ENCODE measurements at regions not wholly inside any gene's neighbourhood (a gene's known extent, or its start where the extent isn't known, plus 50 kb on each side); places are given as distances from the start of the nearest gene placed in this dataset.

- H3K4me2 ChIP-seq (ENCODE audit: low read length) = no peak overlapping the region
- TF ChIP-seq EZH2phosphoT487 (IDR thresholded peaks at IDR 0.05; ENCODE audit: low read depth) (no peak), CTCF (IDR thresholded peaks at IDR 0.05; ENCODE audit: low read depth, low read length) (no peak)
- H3K9me3 ChIP-seq (ENCODE audit: insufficient read depth, low read length) = 0 out of 2 replicates have a peak, but pooled peaks cover under 1% of the 10 kb centered on the region
- no peak overlapping the region for H3K27ac ChIP-seq (ENCODE audit: low read length)
- H3K4me1 ChIP-seq (ENCODE audit: low read length) = no peaks in the 10 kb centered on the region
- H2AFZ ChIP-seq (ENCODE audit: low read depth, low read length) = no peak overlapping the region
- H3K9ac ChIP-seq (ENCODE audit: low read length) = no peak overlapping the region
- no peaks in the 10 kb centered on the region for H3K36me3 ChIP-seq (replicated peaks; ENCODE audit: low read depth, low read length)
- no peaks in the 10 kb centered on the region for H3K27me3 ChIP-seq (ENCODE audit: low read depth, low read length)
- no peaks in the 10 kb centered on the region for H3K79me2 ChIP-seq (ENCODE audit: low read length)
- H3K4me3 ChIP-seq (ENCODE audit: low read length) = no peak overlapping the region
- no peaks in the 10 kb centered on the region for H4K20me1 ChIP-seq (ENCODE audit: insufficient read depth, low read length)
Measured at GRCh38 chr13:104057861-104058260, 991.6 kb upstream of the SLC10A2 start.

GRCh38 chr13:104045907-104046306 lies 979.7 kb upstream of the SLC10A2 start:
- Histone ChIP-seq H3K27ac (ENCODE audit: low read length) (no peak overlapping the region), H3K27me3 (ENCODE audit: low read depth, low read length) (no peaks in the 10 kb centered on the region), H3K9me3 (ENCODE audit: insufficient read depth, low read length) (no peaks in the 10 kb centered on the region), H3K36me3 (replicated peaks; ENCODE audit: low read depth, low read length) (no peaks in the 10 kb centered on the region), H3K79me2 (ENCODE audit: low read length) (no peaks in the 10 kb centered on the region), H4K20me1 (ENCODE audit: insufficient read depth, low read length) (no peaks in the 10 kb centered on the region), H2AFZ (ENCODE audit: low read depth, low read length) (no peak overlapping the region), H3K9ac (ENCODE audit: low read length) (no peak overlapping the region), H3K4me3 (ENCODE audit: low read length) (no peak overlapping the region), H3K4me1 (ENCODE audit: low read length) (peaks cover 6% of the 10 kb centered on the region; the same call in 1 of the 2 replicates), H3K4me2 (ENCODE audit: low read length) (no peak overlapping the region)
- TF ChIP-seq EZH2phosphoT487 (IDR thresholded peaks at IDR 0.05; ENCODE audit: low read depth) = no peak
- no peak for TF ChIP-seq CTCF (IDR thresholded peaks at IDR 0.05; ENCODE audit: low read depth, low read length)

- H3K4me3 ChIP-seq (ENCODE audit: low read length) = no peak overlapping the region
- no peaks in the 10 kb centered on the region for H4K20me1 ChIP-seq (ENCODE audit: insufficient read depth, low read length)
- H3K36me3 ChIP-seq (replicated peaks; ENCODE audit: low read depth, low read length) = no peaks in the 10 kb centered on the region
- H3K27ac ChIP-seq (ENCODE audit: low read length) = no peak overlapping the region
- H3K9ac ChIP-seq (ENCODE audit: low read length) = no peak overlapping the region
- H2AFZ ChIP-seq (ENCODE audit: low read depth, low read length) = no peak overlapping the region
- H3K79me2 ChIP-seq (ENCODE audit: low read length) = no peaks in the 10 kb centered on the region
- TF ChIP-seq CTCF (IDR thresholded peaks at IDR 0.05; ENCODE audit: low read depth, low read length) = no peak
- TF ChIP-seq EZH2phosphoT487 (IDR thresholded peaks at IDR 0.05; ENCODE audit: low read depth) = no peak
- no peaks in the 10 kb centered on the region for H3K27me3 ChIP-seq (ENCODE audit: low read depth, low read length)
- H3K9me3 ChIP-seq (ENCODE audit: insufficient read depth, low read length) = no peaks in the 10 kb centered on the region
- no peak overlapping the region for H3K4me2 ChIP-seq (ENCODE audit: low read length)
- H3K4me1 ChIP-seq (ENCODE audit: low read length) = no peaks in the 10 kb centered on the region
Measured at GRCh38 chr13:104043184-104043583, 977.0 kb upstream of the SLC10A2 start.

- no peak overlapping the region for H3K9ac ChIP-seq (ENCODE audit: low read length)
- no peaks in the 10 kb centered on the region for H3K9me3 ChIP-seq (ENCODE audit: insufficient read depth, low read length)
- no peaks in the 10 kb centered on the region for H3K36me3 ChIP-seq (replicated peaks; ENCODE audit: low read depth, low read length)
- no peak overlapping the region for H3K27ac ChIP-seq (ENCODE audit: low read length)
- H3K27me3 ChIP-seq (ENCODE audit: low read depth, low read length) = no peaks in the 10 kb centered on the region
- H3K4me3 ChIP-seq (ENCODE audit: low read length) = no peak overlapping the region
- no peak overlapping the region for H2AFZ ChIP-seq (ENCODE audit: low read depth, low read length)
- H3K4me1 ChIP-seq (ENCODE audit: low read length) = no peaks in the 10 kb centered on the region
- no peaks in the 10 kb centered on the region for H4K20me1 ChIP-seq (ENCODE audit: insufficient read depth, low read length)
- TF ChIP-seq EZH2phosphoT487 (IDR thresholded peaks at IDR 0.05; ENCODE audit: low read depth) (no peak), CTCF (IDR thresholded peaks at IDR 0.05; ENCODE audit: low read depth, low read length) (no peak)
- H3K4me2 ChIP-seq (ENCODE audit: low read length) = no peak overlapping the region
- no peaks in the 10 kb centered on the region for H3K79me2 ChIP-seq (ENCODE audit: low read length)
Measured at GRCh38 chr13:104034891-104035290, 968.7 kb upstream of the SLC10A2 start.

Data from OCI-LY3 (cell line).